HEK293 (cell line): ENCODE measurements at regions not wholly inside any gene's neighbourhood (a gene's known extent, or its start where the extent isn't known, plus 50 kb on each side); places are given as distances from the start of the nearest gene placed in this dataset.

Experiments used
- CTCF ChIP-seq: fragments of 450-650 bp; formaldehyde crosslinking; IDR thresholded peaks from 2 replicates; pipeline ENCODE4 v1.5.1; 2016; ENCODE audit warnings: missing biosample characterization, missing genetic modification characterization
- PRDM10 ChIP-seq: fragments of 450-650 bp; formaldehyde crosslinking; IDR thresholded peaks from 2 replicates; pipeline ENCODE4 v1.5.1; 2016; ENCODE audit warnings: missing biosample characterization, missing genetic modification characterization
- YY2 ChIP-seq: fragments of 450-650 bp; formaldehyde crosslinking; IDR thresholded peaks from 2 replicates; pipeline ENCODE4 v1.5.1; 2016; ENCODE audit warnings: missing biosample characterization, missing genetic modification characterization
- ZBTB1 ChIP-seq: fragments of 450-650 bp; formaldehyde crosslinking; IDR thresholded peaks from 2 replicates; pipeline ENCODE4 v1.5.1; 2016; ENCODE audit warnings: missing biosample characterization, missing genetic modification characterization
- ZBTB44 ChIP-seq: fragments of 450-650 bp; IDR thresholded peaks from 2 replicates; pipeline ENCODE4 v1.5.1; 2018; ENCODE audit warnings: missing biosample characterization, mild to moderate bottlenecking, missing genetic modification characterization
- ZNF23 ChIP-seq: fragments of 450-650 bp; formaldehyde crosslinking; IDR thresholded peaks from 2 replicates; pipeline ENCODE4 v1.5.1; 2016; ENCODE audit warnings: missing biosample characterization, missing genetic modification characterization, borderline replicate concordance
- ZNF514 ChIP-seq: fragments of 450-650 bp; formaldehyde crosslinking; IDR thresholded peaks from 2 replicates; pipeline ENCODE4 v1.5.1; 2016; ENCODE audit warnings: missing biosample characterization, missing genetic modification characterization
- ZNF558 ChIP-seq: fragments of 450-650 bp; formaldehyde crosslinking; IDR thresholded peaks from 2 replicates; pipeline ENCODE4 v1.5.1; 2016; ENCODE audit warnings: missing biosample characterization, missing genetic modification characterization
- ZNF701 ChIP-seq: fragments of 450-650 bp; formaldehyde crosslinking; IDR thresholded peaks from 2 replicates; pipeline ENCODE4 v1.5.1; 2016; ENCODE audit warnings: missing biosample characterization, missing genetic modification characterization
- TF ChIP-seq, protein P1 (sequence below): IDR thresholded peaks from 2 replicates; pipeline ENCODE4 v1.6.1; 2011; ENCODE audit warnings: mild to moderate bottlenecking, low read depth, low read length, borderline replicate concordance

DNA sequence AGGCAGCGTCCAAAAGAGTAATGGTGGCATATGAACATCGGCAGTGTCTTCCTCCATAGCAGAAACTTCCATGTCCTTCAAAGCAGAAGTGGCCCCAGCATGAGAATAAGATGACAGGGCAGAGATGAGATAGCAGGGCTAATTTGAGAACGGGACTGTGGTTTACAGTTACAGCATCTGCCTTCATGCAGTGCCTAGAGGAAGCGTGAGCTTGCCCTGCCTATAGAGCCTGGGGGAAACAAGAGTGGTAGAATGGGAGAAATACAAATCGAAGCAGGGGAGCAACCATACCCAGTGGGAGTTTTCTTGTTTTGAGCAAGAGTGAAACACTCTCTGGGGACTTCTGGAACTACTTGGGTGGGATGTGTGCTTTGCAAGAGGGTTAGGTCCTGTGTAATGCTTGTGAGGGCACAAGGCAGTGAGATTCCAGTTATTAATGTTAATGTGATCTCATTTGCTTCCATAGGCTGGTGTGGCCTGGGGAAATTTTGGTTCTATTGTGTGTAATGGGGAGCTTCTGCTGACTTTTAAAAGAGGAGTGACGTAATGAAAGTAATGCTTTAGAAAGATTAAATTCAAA, 616.9 kb downstream of the ZIC1 start:
- no peak for TF ChIP-seq ZBTB1
- TF ChIP-seq CTCF, result no peak
- TF ChIP-seq ZBTB44 (tag by site-specific recombination), result no peak
- TF ChIP-seq ZNF558 (tag by site-specific recombination), result no peak
- no peak for TF ChIP-seq ZNF23 (tag by site-specific recombination)
- no peak for TF ChIP-seq ZNF701 (tag by site-specific recombination)
- TF ChIP-seq YY2 (tag by site-specific recombination), result no peak
- TF ChIP-seq, protein P1, sequence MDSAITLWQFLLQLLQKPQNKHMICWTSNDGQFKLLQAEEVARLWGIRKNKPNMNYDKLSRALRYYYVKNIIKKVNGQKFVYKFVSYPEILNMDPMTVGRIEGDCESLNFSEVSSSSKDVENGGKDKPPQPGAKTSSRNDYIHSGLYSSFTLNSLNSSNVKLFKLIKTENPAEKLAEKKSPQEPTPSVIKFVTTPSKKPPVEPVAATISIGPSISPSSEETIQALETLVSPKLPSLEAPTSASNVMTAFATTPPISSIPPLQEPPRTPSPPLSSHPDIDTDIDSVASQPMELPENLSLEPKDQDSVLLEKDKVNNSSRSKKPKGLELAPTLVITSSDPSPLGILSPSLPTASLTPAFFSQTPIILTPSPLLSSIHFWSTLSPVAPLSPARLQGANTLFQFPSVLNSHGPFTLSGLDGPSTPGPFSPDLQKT, result no peak
- TF ChIP-seq ZNF514, result no peak
- no peak for TF ChIP-seq PRDM10
